Astrocyte (in vitro differentiated cells and primary cell): ENCODE measurements at regions not wholly inside any gene's neighbourhood (a gene's known extent, or its start where the extent isn't known, plus 50 kb on each side); places are given as distances from the start of the nearest gene placed in this dataset.

ENCODE experiments used
- EZH2 ChIP-seq: IDR thresholded peaks from 2 replicates; pipeline ENCODE4 v1.6.1; 2012; ENCODE audit warnings: mild to moderate bottlenecking, low read length, inconsistent platforms; ENCODE audit not compliant: insufficient read depth
- TF ChIP-seq, protein P1 (sequence below): IDR thresholded peaks from 2 replicates; pipeline ENCODE4 v1.5.1; 2011; ENCODE audit warnings: low read depth, mild to moderate bottlenecking, inconsistent platforms, low read length, moderate library complexity; ENCODE audit not compliant: insufficient read depth

DNA sequence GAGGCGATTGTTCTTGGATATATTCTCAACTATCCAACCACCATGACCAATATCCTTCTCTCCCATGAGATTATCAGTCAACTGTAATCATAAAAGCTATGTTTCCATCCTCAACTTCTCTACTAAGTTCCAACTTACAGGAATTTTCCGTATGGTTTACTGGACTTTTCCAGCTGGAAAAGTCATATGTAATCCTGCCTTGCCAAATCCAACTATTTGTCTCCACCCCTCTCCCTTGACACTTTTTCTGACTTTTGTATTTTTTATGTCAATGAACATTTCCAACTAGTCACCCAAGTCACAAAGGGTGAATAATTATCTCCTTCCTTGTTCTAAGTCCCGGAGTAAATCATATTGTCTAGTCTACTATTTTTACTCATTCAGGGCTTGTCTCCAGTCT lies 293.1 kb downstream of the USP25 start:
- TF ChIP-seq, protein P1, sequence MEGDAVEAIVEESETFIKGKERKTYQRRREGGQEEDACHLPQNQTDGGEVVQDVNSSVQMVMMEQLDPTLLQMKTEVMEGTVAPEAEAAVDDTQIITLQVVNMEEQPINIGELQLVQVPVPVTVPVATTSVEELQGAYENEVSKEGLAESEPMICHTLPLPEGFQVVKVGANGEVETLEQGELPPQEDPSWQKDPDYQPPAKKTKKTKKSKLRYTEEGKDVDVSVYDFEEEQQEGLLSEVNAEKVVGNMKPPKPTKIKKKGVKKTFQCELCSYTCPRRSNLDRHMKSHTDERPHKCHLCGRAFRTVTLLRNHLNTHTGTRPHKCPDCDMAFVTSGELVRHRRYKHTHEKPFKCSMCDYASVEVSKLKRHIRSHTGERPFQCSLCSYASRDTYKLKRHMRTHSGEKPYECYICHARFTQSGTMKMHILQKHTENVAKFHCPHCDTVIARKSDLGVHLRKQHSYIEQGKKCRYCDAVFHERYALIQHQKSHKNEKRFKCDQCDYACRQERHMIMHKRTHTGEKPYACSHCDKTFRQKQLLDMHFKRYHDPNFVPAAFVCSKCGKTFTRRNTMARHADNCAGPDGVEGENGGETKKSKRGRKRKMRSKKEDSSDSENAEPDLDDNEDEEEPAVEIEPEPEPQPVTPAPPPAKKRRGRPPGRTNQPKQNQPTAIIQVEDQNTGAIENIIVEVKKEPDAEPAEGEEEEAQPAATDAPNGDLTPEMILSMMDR, result no peak
- no peak for TF ChIP-seq EZH2
